ENCODE measurements at regions not wholly inside any gene's neighbourhood (a gene's known extent, or its start where the extent isn't known, plus 50 kb on each side); places are given as distances from the start of the nearest gene placed in this dataset.

DNA sequence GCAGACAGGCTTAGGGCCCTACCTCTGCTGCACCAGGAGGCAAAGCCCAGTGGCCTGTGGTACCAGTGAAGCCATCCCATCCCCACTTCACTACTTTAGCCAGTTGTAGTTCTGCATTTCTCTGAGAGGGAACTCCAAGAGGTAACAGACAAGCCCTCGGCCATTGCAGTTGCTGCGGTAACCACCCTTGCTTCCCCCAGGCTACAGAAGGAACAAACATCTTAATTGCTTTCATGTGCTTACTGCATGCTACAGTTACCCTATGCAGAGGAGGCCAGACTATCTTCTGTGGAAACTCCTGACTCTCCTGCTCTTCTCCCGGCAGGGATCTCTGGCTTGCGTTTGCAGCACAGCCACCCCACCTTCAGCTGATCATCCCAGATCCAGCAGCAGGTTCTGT, 67.8 kb downstream of the SPIN4 start:
- Histone ChIP-seq H2AFZ (replicated peaks; ENCODE audit: low read length, poor library complexity) (no peak overlapping the region), H4K91ac (ENCODE audit: insufficient read depth, low read depth, low read length) (no peak overlapping the region), H3K4me2 (ENCODE audit: low read depth, low read length) (no peak overlapping the region), H3K9ac (ENCODE audit: low read depth, low read length) (no peak overlapping the region), H2AK9ac (replicated peaks; ENCODE audit: low read depth, low read length, poor library complexity) (no peak overlapping the region), H3K23ac (ENCODE audit: low read depth, low read length) (no peak overlapping the region), H3K27ac (ENCODE audit: insufficient read depth, low read length) (no peak overlapping the region), H3K4me3 (ENCODE audit: insufficient read depth, low read depth, low read length) (no peak overlapping the region), H2BK15ac (ENCODE audit: low read depth, low read length) (no peak overlapping the region), H3K36me3 (ENCODE audit: control insufficient read depth, insufficient read depth, low read length) (no peaks in the 10 kb centered on the region), H2BK5ac (ENCODE audit: low read depth, low read length, poor library complexity, severe bottlenecking) (no peak overlapping the region), H3K14ac (replicated peaks; ENCODE audit: low read depth, low read length) (no peak overlapping the region), H3K27me3 (ENCODE audit: control insufficient read depth, insufficient read depth, low read length) (no peaks in the 10 kb centered on the region), H4K20me1 (ENCODE audit: insufficient read depth, low read length) (no peaks in the 10 kb centered on the region), H3K9me1 (ENCODE audit: insufficient read depth, low read length) (no peaks in the 10 kb centered on the region), H4K5ac (ENCODE audit: low read depth, low read length) (no peak overlapping the region), H3K9me3 (ENCODE audit: control insufficient read depth, insufficient read depth, low read length) (peaks cover 2% of the 10 kb centered on the region; the same call in 1 of the 2 replicates), H3K4me1 (ENCODE audit: control insufficient read depth, insufficient read depth, low read length) (no peaks in the 10 kb centered on the region), H3K56ac (ENCODE audit: extremely low read depth, insufficient read depth, low read length) (no peak overlapping the region), H3K79me1 (ENCODE audit: low read depth in 1 of 2, low read length in 2 of 2) (no peaks in the 10 kb centered on the region), H3K18ac (ENCODE audit: low read depth, low read length) (no peak overlapping the region), H4K8ac (ENCODE audit: low read depth in 2 of 2, low read length in 2 of 2) (no peak overlapping the region), H2BK20ac (ENCODE audit: low read depth, low read length) (no peak overlapping the region), H2AK5ac (ENCODE audit: low read depth, low read length) (no peak overlapping the region), H3K4ac (ENCODE audit: low read depth, low read length) (no peak overlapping the region), H2BK120ac (ENCODE audit: low read depth, low read length) (no peak overlapping the region)
- dilution Hi-C loops (cut with HindIII; ENCODE audit: low sequenced_read_pairs, unreplicated experiment) (no loop called here), in situ Hi-C loops (cut with MboI; ENCODE audit: low sequenced_read_pairs) (no loop called here), intact Hi-C loops (cut with micrococcal nuclease) (no loop called here)
- TF ChIP-seq CHD1 (IDR thresholded peaks at IDR 0.05; ENCODE audit: low read depth, low read length) (no peak), SMC3 (IDR thresholded peaks at IDR 0.05; ENCODE audit: low read depth, low read length) (no peak), CEBPB (IDR thresholded peaks at IDR 0.05; ENCODE audit: low read depth, low read length) (no peak), FOS (IDR thresholded peaks at IDR 0.05; ENCODE audit: low read depth, low read length) (no peak), RAD21 (IDR thresholded peaks at IDR 0.05; ENCODE audit: low read length) (no peak), RFX5 (IDR thresholded peaks at IDR 0.05; ENCODE audit: low read depth, low read length) (no peak), NFE2L2 (IDR thresholded peaks at IDR 0.05; ENCODE audit: low read depth, low read length) (no peak), BHLHE40 (IDR thresholded peaks at IDR 0.05; ENCODE audit: low read depth, low read length) (no peak), MAZ (IDR thresholded peaks at IDR 0.05; ENCODE audit: borderline replicate concordance, low read depth, low read length) (no peak), RCOR1 (IDR thresholded peaks at IDR 0.05; ENCODE audit: insufficient replicate concordance, low read length) (no peak), MXI1 (IDR thresholded peaks at IDR 0.05; ENCODE audit: borderline replicate concordance, low read depth, low read length) (no peak)
- TF ChIP-seq, protein P1, sequence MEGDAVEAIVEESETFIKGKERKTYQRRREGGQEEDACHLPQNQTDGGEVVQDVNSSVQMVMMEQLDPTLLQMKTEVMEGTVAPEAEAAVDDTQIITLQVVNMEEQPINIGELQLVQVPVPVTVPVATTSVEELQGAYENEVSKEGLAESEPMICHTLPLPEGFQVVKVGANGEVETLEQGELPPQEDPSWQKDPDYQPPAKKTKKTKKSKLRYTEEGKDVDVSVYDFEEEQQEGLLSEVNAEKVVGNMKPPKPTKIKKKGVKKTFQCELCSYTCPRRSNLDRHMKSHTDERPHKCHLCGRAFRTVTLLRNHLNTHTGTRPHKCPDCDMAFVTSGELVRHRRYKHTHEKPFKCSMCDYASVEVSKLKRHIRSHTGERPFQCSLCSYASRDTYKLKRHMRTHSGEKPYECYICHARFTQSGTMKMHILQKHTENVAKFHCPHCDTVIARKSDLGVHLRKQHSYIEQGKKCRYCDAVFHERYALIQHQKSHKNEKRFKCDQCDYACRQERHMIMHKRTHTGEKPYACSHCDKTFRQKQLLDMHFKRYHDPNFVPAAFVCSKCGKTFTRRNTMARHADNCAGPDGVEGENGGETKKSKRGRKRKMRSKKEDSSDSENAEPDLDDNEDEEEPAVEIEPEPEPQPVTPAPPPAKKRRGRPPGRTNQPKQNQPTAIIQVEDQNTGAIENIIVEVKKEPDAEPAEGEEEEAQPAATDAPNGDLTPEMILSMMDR (conservative IDR thresholded peaks at IDR 0.05; ENCODE audit: low read depth, low read length), result no peak
- TF ChIP-seq, protein P2, sequence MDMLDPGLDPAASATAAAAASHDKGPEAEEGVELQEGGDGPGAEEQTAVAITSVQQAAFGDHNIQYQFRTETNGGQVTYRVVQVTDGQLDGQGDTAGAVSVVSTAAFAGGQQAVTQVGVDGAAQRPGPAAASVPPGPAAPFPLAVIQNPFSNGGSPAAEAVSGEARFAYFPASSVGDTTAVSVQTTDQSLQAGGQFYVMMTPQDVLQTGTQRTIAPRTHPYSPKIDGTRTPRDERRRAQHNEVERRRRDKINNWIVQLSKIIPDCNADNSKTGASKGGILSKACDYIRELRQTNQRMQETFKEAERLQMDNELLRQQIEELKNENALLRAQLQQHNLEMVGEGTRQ (IDR thresholded peaks at IDR 0.05; ENCODE audit: low read depth, low read length), result no peak
- TF ChIP-seq, protein P3, sequence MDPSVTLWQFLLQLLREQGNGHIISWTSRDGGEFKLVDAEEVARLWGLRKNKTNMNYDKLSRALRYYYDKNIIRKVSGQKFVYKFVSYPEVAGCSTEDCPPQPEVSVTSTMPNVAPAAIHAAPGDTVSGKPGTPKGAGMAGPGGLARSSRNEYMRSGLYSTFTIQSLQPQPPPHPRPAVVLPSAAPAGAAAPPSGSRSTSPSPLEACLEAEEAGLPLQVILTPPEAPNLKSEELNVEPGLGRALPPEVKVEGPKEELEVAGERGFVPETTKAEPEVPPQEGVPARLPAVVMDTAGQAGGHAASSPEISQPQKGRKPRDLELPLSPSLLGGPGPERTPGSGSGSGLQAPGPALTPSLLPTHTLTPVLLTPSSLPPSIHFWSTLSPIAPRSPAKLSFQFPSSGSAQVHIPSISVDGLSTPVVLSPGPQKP (IDR thresholded peaks at IDR 0.05; ENCODE audit: borderline replicate concordance, low read depth, low read length), result no peak
- POLR2A ChIA-PET (ENCODE audit: unreplicated experiment), result no interaction called here
- no TSS peak for BruUV-seq (replicated peaks)
- no peak for DNase-seq
- ATAC-seq (ENCODE audit: low read depth), result no peak
- 89% methylated on average over 2 of the region's 4 CpGs; no CpG with 5 or more reads in 1 of the 2 experiments for WGBS, 2 experiments (ENCODE audit: extremely low coverage in 2 of 2, insufficient read length in 1 of 2)
- CTCF ChIA-PET, result no interaction called here
